A549 (cell line): ENCODE measurements at regions not wholly inside any gene's neighbourhood (a gene's known extent, or its start where the extent isn't known, plus 50 kb on each side); places are given as distances from the start of the nearest gene placed in this dataset.

Experiments used
- CTCF ChIP-seq: fragments of >200 bp; sonication (Bioruptor Twin); formaldehyde crosslinking; IDR thresholded peaks from 3 replicates; pipeline ENCODE4 v1.5.1; 2016
- MAX ChIP-seq: IDR thresholded peaks from 2 replicates; pipeline ENCODE4 v1.6.1; 2012
- POLR2A ChIP-seq: IDR thresholded peaks from 2 replicates; pipeline ENCODE4 v1.6.1; 2012; ENCODE audit warnings: mild to moderate bottlenecking, low read length

GRCh38 chr4:19227701-19228100, 1024.0 kb upstream of the SLIT2 start:
- TF ChIP-seq MAX (no peak), POLR2A (no peak), CTCF (no peak)
